Astrocyte of the cerebellum (primary cell): ENCODE measurements at regions not wholly inside any gene's neighbourhood (a gene's known extent, or its start where the extent isn't known, plus 50 kb on each side); places are given as distances from the start of the nearest gene placed in this dataset.

Experiments used
- DNase-seq: peaks from one replicate; pipeline ENCODE4 v3.0.0-alpha.2; 2011; ENCODE audit warnings: low read depth
- H3K4me3 ChIP-seq: 2 replicates; pipeline ENCODE4 v1.5.1; 2011; ENCODE audit warnings: mild to moderate bottlenecking, low read depth, low read length, moderate library complexity
- in situ Hi-C: cut with HindIII; loops from 2 replicates; pipeline ENCODE4 v1.10.0; 2017; ENCODE audit warnings: low sequenced_read_pairs
- TF ChIP-seq, protein P1 (sequence below): IDR thresholded peaks from 2 replicates; pipeline ENCODE4 v1.5.1; 2012; ENCODE audit warnings: low read length, low read depth, moderate library complexity, mild to moderate bottlenecking; ENCODE audit errors: missing control alignments

DNA sequence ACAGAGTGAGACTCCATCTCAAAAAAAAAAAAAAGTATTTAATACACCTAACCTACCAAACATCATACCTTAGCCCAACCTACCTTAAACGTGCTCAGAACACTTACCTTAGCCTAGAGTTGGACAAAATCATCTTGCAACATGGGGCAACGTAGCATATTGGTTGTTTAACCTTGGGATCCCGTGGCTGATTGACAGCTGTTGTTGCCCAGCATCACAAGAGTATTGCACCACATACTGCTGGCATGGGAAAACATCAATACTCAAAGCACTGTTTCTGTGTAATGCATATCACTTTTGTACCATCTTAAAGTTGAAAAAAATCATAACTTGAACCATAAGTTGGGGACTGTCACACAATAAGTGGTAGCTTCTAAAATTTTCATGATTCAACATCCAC lies 73.8 kb upstream of the MIR17HG start:
- in situ Hi-C loops: no loop called here

DNA sequence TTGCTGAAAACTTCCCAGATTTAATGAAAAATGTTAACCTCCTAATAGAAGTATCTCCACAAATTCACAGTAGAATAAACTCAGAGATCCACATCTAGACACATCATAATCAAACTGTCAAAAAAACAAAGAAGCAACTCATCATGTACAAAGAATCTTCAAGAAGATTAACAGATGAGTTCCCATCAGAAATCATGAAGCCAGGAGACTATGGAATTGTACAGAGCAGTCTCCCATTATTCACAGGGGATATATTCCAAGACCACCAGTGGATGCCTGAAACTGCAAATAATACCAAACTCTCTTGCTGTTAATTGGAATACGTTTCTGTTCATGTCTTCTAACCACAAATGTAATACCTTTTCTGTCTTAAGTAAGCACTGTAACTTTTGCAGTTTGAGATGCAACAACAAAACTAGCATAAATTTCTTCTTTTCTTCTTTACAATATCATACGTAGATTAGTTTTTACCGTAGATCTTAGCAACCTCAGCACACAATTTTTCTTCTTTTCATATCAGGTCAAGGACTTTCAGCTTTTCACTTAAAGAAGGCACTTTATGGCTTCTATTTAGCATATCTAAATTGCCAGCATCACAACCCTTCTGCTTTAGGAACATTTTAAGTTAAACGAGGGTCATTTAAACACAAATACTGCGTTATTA lies 70.3 kb upstream of the MIR17HG start:
- TF ChIP-seq, protein P1, sequence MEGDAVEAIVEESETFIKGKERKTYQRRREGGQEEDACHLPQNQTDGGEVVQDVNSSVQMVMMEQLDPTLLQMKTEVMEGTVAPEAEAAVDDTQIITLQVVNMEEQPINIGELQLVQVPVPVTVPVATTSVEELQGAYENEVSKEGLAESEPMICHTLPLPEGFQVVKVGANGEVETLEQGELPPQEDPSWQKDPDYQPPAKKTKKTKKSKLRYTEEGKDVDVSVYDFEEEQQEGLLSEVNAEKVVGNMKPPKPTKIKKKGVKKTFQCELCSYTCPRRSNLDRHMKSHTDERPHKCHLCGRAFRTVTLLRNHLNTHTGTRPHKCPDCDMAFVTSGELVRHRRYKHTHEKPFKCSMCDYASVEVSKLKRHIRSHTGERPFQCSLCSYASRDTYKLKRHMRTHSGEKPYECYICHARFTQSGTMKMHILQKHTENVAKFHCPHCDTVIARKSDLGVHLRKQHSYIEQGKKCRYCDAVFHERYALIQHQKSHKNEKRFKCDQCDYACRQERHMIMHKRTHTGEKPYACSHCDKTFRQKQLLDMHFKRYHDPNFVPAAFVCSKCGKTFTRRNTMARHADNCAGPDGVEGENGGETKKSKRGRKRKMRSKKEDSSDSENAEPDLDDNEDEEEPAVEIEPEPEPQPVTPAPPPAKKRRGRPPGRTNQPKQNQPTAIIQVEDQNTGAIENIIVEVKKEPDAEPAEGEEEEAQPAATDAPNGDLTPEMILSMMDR: no peak
- no peak overlapping the region for H3K4me3 ChIP-seq
- in situ Hi-C loops: no loop called here
- DNase-seq: no peak

More for the DNA sequence above, 73.8 kb upstream of the MIR17HG start:
- no peak overlapping the region for H3K4me3 ChIP-seq
- TF ChIP-seq, protein P1: no peak
- DNase-seq: no peak

- in situ Hi-C loops: no loop called here
- TF ChIP-seq, protein P1: no peak
- no peak overlapping the region for H3K4me3 ChIP-seq
- DNase-seq: no peak
Measured at GRCh38 chr13:91278291-91278690, 69.2 kb upstream of the MIR17HG start.

DNA sequence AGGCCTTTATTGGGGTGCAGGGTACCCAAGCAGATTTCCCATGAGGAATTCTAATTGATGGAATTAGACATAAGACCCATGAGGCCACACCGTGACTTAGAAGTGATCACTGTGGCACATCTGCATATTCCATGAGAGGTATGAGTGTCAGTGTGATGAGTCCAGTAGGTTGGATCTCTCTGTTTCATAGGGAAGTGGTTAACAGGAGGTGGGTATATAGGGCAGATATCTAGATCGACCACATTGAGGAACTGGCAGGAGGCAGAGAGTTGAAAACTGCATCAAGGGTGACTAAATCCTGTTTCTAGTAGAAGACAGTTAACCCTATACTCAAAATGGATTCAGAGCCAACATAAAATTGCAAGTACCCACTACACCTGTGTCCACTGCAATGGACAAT lies 68.6 kb upstream of the MIR17HG start:
- no peak for DNase-seq
- in situ Hi-C loops: no loop called here
- no peak overlapping the region for H3K4me3 ChIP-seq
- TF ChIP-seq, protein P1: no peak

DNA sequence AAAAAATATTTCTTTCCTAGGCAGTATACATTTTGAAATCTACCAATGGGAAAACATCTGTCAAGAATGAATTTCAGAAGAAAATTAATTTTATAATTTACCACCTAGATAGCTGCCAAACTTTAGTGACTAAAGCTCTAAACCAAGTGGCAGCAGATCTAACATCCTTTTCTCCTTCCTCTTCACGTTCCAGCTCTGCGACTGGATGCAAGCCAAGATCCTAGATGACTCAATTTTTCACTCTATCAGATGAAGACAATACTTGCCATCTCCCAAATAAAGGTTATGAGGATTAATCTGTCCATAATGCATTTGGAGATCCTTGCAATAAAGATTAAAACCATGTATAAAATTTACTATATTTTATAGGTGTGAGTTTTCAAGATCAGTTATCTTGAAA lies 66.7 kb upstream of the MIR17HG start:
- TF ChIP-seq, protein P1: no peak
- H3K4me3 ChIP-seq: no peak overlapping the region
- in situ Hi-C loops: no loop called here
- no peak for DNase-seq

GRCh38 chr13:91284335-91284734 lies 63.2 kb upstream of the MIR17HG start:
- no peak overlapping the region for H3K4me3 ChIP-seq
- in situ Hi-C loops: no loop called here
- TF ChIP-seq, protein P1: no peak
- DNase-seq: no peak
